Mesenchymal stem cell (in vitro differentiated cells and primary cell): ENCODE measurements at regions not wholly inside any gene's neighbourhood (a gene's known extent, or its start where the extent isn't known, plus 50 kb on each side); places are given as distances from the start of the nearest gene placed in this dataset.

Source experiments
- DNase-seq: peaks from one replicate; pipeline ENCODE4 v3.0.0-alpha.2; 2013
- H2AFZ ChIP-seq: one replicate; pipeline ENCODE4 v1.6.1; 2013; ENCODE audit warnings: low read depth, mild to moderate bottlenecking, control low read depth, inconsistent platforms, low read length, moderate library complexity
- H2AK5ac ChIP-seq: 2 replicates; pipeline ENCODE4 v1.6.1; 2013; ENCODE audit warnings: low read length, moderate library complexity, mild to moderate bottlenecking, inconsistent platforms; ENCODE audit not compliant: severe bottlenecking
- H2BK120ac ChIP-seq: one replicate; pipeline ENCODE4 v1.6.1; 2013; ENCODE audit warnings: low read depth, mild to moderate bottlenecking, inconsistent platforms, low read length, moderate library complexity
- H2BK12ac ChIP-seq, 2 experiments: one replicate each; pipeline ENCODE4 v1.6.1; 2013; ENCODE audit warnings: inconsistent platforms in 2 of 2, low read length in 2 of 2, mild to moderate bottlenecking in 2 of 2, moderate library complexity in 2 of 2, control low read depth in 1 of 2
- H2BK15ac ChIP-seq: one replicate; pipeline ENCODE4 v1.6.1; 2013; ENCODE audit warnings: mild to moderate bottlenecking, low read depth, inconsistent platforms; ENCODE audit not compliant: poor library complexity, severe bottlenecking
- H2BK5ac ChIP-seq: 2 replicates; pipeline ENCODE4 v1.6.1; 2013; ENCODE audit warnings: low read depth, mild to moderate bottlenecking, low read length, control low read depth, inconsistent platforms; ENCODE audit not compliant: poor library complexity, severe bottlenecking
- H3K14ac ChIP-seq, 2 experiments: one replicate each; pipeline ENCODE4 v1.6.1; 2013; ENCODE audit warnings: inconsistent platforms in 2 of 2, low read length in 2 of 2, control low read depth in 1 of 2, mild to moderate bottlenecking in 1 of 2, moderate library complexity in 1 of 2
- H3K18ac ChIP-seq, 2 experiments: one replicate each; pipeline ENCODE4 v1.6.1; 2013; ENCODE audit warnings: inconsistent platforms in 2 of 2, low read length in 2 of 2, control low read depth in 1 of 2, low read depth in 1 of 2, mild to moderate bottlenecking in 1 of 2
- H3K23ac ChIP-seq, 2 experiments: one replicate each; pipeline ENCODE4 v1.6.1; 2013; ENCODE audit warnings: inconsistent platforms in 2 of 2, low read length in 2 of 2, mild to moderate bottlenecking in 2 of 2, moderate library complexity in 2 of 2, control low read depth in 1 of 2
- H3K27ac ChIP-seq: 2 replicates; pipeline ENCODE4 v1.5.1; 2013; ENCODE audit warnings: mild to moderate bottlenecking, moderate library complexity, low read length, control low read depth, inconsistent platforms; ENCODE audit not compliant: poor library complexity, severe bottlenecking
- H3K27me3 ChIP-seq, 2 experiments: 2 replicates each; pipeline versions ENCODE4 v1.6.1 to v1.7.0; 2013; ENCODE audit warnings: low read length in 2 of 2, mild to moderate bottlenecking in 2 of 2, moderate library complexity in 2 of 2, control low read depth in 1 of 2, inconsistent platforms in 1 of 2; ENCODE audit not compliant: control insufficient read depth in 1 of 2, insufficient read depth in 1 of 2
- H3K36me3 ChIP-seq, 2 experiments: 2 replicates each; pipeline versions ENCODE4 v1.6.1 to v1.7.0; 2013; ENCODE audit warnings: low read length in 2 of 2, control low read depth in 1 of 2, inconsistent platforms in 1 of 2, low read depth in 1 of 2, mild to moderate bottlenecking in 1 of 2; ENCODE audit not compliant: insufficient read depth in 2 of 2, control insufficient read depth in 1 of 2
- H3K4ac ChIP-seq, 2 experiments: one replicate each; pipeline ENCODE4 v1.6.1; 2013; ENCODE audit warnings: inconsistent platforms in 2 of 2, low read length in 2 of 2, mild to moderate bottlenecking in 2 of 2, moderate library complexity in 2 of 2, control low read depth in 1 of 2, low read depth in 1 of 2
- H3K4me1 ChIP-seq: 2 replicates; pipeline ENCODE4 v1.6.1; 2013; ENCODE audit warnings: low read depth, low read length, control low read depth; ENCODE audit not compliant: control insufficient read depth, insufficient read depth
- H3K4me2 ChIP-seq: 2 replicates; pipeline ENCODE4 v1.6.1; 2013; ENCODE audit warnings: low read length, mild to moderate bottlenecking, inconsistent platforms; ENCODE audit not compliant: poor library complexity, severe bottlenecking
- H3K4me3 ChIP-seq, 2 experiments: 2 replicates each; pipeline versions ENCODE4 v1.5.1 to v1.7.0; 2013; ENCODE audit warnings: low read length in 2 of 2, mild to moderate bottlenecking in 2 of 2, control low read depth in 1 of 2, low read depth in 1 of 2; ENCODE audit not compliant: insufficient read depth in 1 of 2
- H3K79me1 ChIP-seq: replicated peaks from 2 replicates; pipeline ENCODE4 v1.6.1; 2013; ENCODE audit warnings: mild to moderate bottlenecking, control low read depth, low read length, inconsistent platforms; ENCODE audit not compliant: poor library complexity, severe bottlenecking
- H3K9ac ChIP-seq: 2 replicates; pipeline ENCODE4 v1.7.0; 2013; ENCODE audit warnings: mild to moderate bottlenecking, low read length, moderate library complexity
- H3K9me3 ChIP-seq: 2 replicates; pipeline ENCODE4 v1.7.0; 2013; ENCODE audit warnings: mild to moderate bottlenecking, low read length; ENCODE audit not compliant: control insufficient read depth
- H4K8ac ChIP-seq: one replicate; pipeline ENCODE4 v1.6.1; 2013; ENCODE audit warnings: inconsistent platforms, mild to moderate bottlenecking, low read length, moderate library complexity
- H4K91ac ChIP-seq: one replicate; pipeline ENCODE4 v1.6.1; 2013; ENCODE audit warnings: mild to moderate bottlenecking, low read length, inconsistent platforms
- WGBS: methylation state at CpG from one replicate; pipeline ENCODE4 v1.1.7; 2013; ENCODE audit warnings: mixed read lengths; 5-methylcytosine and 5-hydroxymethylcytosine counted together

GRCh38 chr14:85892251-85892650, 362.3 kb downstream of the FLRT2 start:
- H3K23ac ChIP-seq, result no peak overlapping the region
- no peak overlapping the region for H2BK120ac ChIP-seq
- H2BK15ac ChIP-seq, result no peak overlapping the region
- H3K4me2 ChIP-seq, result no peak overlapping the region
- H3K4me1 ChIP-seq, result no peaks in the 10 kb centered on the region
- H3K4ac ChIP-seq, result no peak overlapping the region
- H3K27ac ChIP-seq, result no peak overlapping the region
- H3K9ac ChIP-seq, result no peak overlapping the region
- H4K8ac ChIP-seq, result no peak overlapping the region
- H4K91ac ChIP-seq, result no peak overlapping the region
- H3K36me3 ChIP-seq, result no peaks in the 10 kb centered on the region
- H3K18ac ChIP-seq, result no peak overlapping the region
- no peak overlapping the region for H3K14ac ChIP-seq
- DNase-seq, result no peak
- 60% methylated on average over 1 of the region's 4 CpGs for WGBS
- H3K9me3 ChIP-seq, result no peaks in the 10 kb centered on the region
- no peak overlapping the region for H3K4me3 ChIP-seq
- H2AFZ ChIP-seq, result no peak overlapping the region
- no peak overlapping the region for H2BK12ac ChIP-seq
- H3K27me3 ChIP-seq, result no peaks in the 10 kb centered on the region
- no peak overlapping the region for H2BK5ac ChIP-seq
- no peak overlapping the region for H2AK5ac ChIP-seq
- no peaks in the 10 kb centered on the region for H3K79me1 ChIP-seq

GRCh38 chr14:85883966-85884365, 354.0 kb downstream of the FLRT2 start:
- no peak overlapping the region for H3K27ac ChIP-seq
- H2BK12ac ChIP-seq, result no peak overlapping the region
- H2BK5ac ChIP-seq, result no peak overlapping the region
- no peaks in the 10 kb centered on the region for H3K36me3 ChIP-seq
- H3K4ac ChIP-seq, result no peak overlapping the region
- no peaks in the 10 kb centered on the region for H3K27me3 ChIP-seq
- H3K18ac ChIP-seq, result no peak overlapping the region
- no peak for DNase-seq
- no peak overlapping the region for H3K23ac ChIP-seq
- H4K8ac ChIP-seq, result no peak overlapping the region
- H2BK120ac ChIP-seq, result no peak overlapping the region
- H2AFZ ChIP-seq, result no peak overlapping the region
- 48% methylated on average over 3 of the region's 4 CpGs for WGBS
- no peak overlapping the region for H4K91ac ChIP-seq
- no peaks in the 10 kb centered on the region for H3K4me1 ChIP-seq
- no peak overlapping the region for H3K9ac ChIP-seq
- no peak overlapping the region for H2BK15ac ChIP-seq
- no peak overlapping the region for H3K14ac ChIP-seq
- no peaks in the 10 kb centered on the region for H3K79me1 ChIP-seq
- no peak overlapping the region for H3K4me2 ChIP-seq
- no peaks in the 10 kb centered on the region for H3K9me3 ChIP-seq
- no peak overlapping the region for H2AK5ac ChIP-seq
- H3K4me3 ChIP-seq, result no peak overlapping the region

- Histone ChIP-seq H2BK12ac (no peak overlapping the region), H4K91ac (no peak overlapping the region), H3K4me1 (no peaks in the 10 kb centered on the region), H2AK5ac (no peak overlapping the region), H2BK15ac (no peak overlapping the region), H4K8ac (no peak overlapping the region), H3K27me3 (no peaks in the 10 kb centered on the region), H3K79me1 (no peaks in the 10 kb centered on the region), H3K9ac (no peak overlapping the region), H3K18ac (no peak overlapping the region), H3K27ac (no peak overlapping the region), H3K4me3 (no peak overlapping the region), H3K4me2 (no peak overlapping the region), H2AFZ (no peak overlapping the region), H3K14ac (no peak overlapping the region), H3K23ac (no peak overlapping the region), H2BK5ac (no peak overlapping the region), H3K4ac (no peak overlapping the region), H3K36me3 (no peaks in the 10 kb centered on the region), H3K9me3 (no peaks in the 10 kb centered on the region), H2BK120ac (no peak overlapping the region)
- no peak for DNase-seq
These were observed 353.2 kb downstream of the FLRT2 start for GRCh38 chr14:85883101-85883500.

- no peaks in the 10 kb centered on the region for H3K27me3 ChIP-seq
- H3K4me1 ChIP-seq, result no peaks in the 10 kb centered on the region
- no peak overlapping the region for H2BK12ac ChIP-seq
- no peak overlapping the region for H3K18ac ChIP-seq
- no peak overlapping the region for H3K4me3 ChIP-seq
- no peaks in the 10 kb centered on the region for H3K36me3 ChIP-seq
- H2BK15ac ChIP-seq, result no peak overlapping the region
- H4K91ac ChIP-seq, result no peak overlapping the region
- H3K4me2 ChIP-seq, result no peak overlapping the region
- H4K8ac ChIP-seq, result no peak overlapping the region
- H3K9me3 ChIP-seq, result no peaks in the 10 kb centered on the region
- H2BK120ac ChIP-seq, result no peak overlapping the region
- H2AFZ ChIP-seq, result no peak overlapping the region
- H3K79me1 ChIP-seq, result no peaks in the 10 kb centered on the region
- H3K4ac ChIP-seq, result no peak overlapping the region
- no peak overlapping the region for H3K9ac ChIP-seq
- WGBS, result 98% methylated on average over 2 of the region's 2 CpGs
- H2BK5ac ChIP-seq, result no peak overlapping the region
- H3K23ac ChIP-seq, result no peak overlapping the region
- H3K27ac ChIP-seq, result no peak overlapping the region
- DNase-seq, result no peak
- H2AK5ac ChIP-seq, result no peak overlapping the region
- H3K14ac ChIP-seq, result no peak overlapping the region
These were observed 352.0 kb downstream of the FLRT2 start for GRCh38 chr14:85881935-85882334.
